ENCODE measurements at regions not wholly inside any gene's neighbourhood (a gene's known extent, or its start where the extent isn't known, plus 50 kb on each side); places are given as distances from the start of the nearest gene placed in this dataset.
"Not testable (repeated sequence)": the region's sequence is repeated elsewhere in the genome, so short reads cannot be mapped to it uniquely, and the experiment has no call there.

GRCh38 chr1:195766709-195767108, 841.5 kb downstream of the KCNT2 start:
- ATAC-seq, result no peak

GRCh38 chr1:195765099-195765498, 843.1 kb downstream of the KCNT2 start:
- ATAC-seq, result no peak
- DNase-seq (ENCODE audit: low spot score), result no peak

More at GRCh38 chr1:195766709-195767108, 841.5 kb downstream of the KCNT2 start:
- no peak for DNase-seq (ENCODE audit: low spot score)

- no peak for ATAC-seq
- no peak for DNase-seq (ENCODE audit: low spot score)
These were observed 844.3 kb downstream of the KCNT2 start for GRCh38 chr1:195763907-195764374.

- DNase-seq (ENCODE audit: low spot score) (no peak), ATAC-seq (no peak)
These were observed 844.9 kb downstream of the KCNT2 start for GRCh38 chr1:195763146-195763906.

- ATAC-seq (no peak), DNase-seq (ENCODE audit: low spot score) (no peak)
These were observed 847.1 kb downstream of the KCNT2 start for GRCh38 chr1:195761104-195761503.

GRCh38 chr1:195756109-195756508, 852.1 kb downstream of the KCNT2 start:
- DNase-seq (ENCODE audit: low spot score) (no peak), ATAC-seq (no peak)

- no peak for ATAC-seq
- no peak for DNase-seq (ENCODE audit: low spot score)
These were observed 853.4 kb downstream of the KCNT2 start for GRCh38 chr1:195754874-195755273.

- ATAC-seq, result no peak
- DNase-seq (ENCODE audit: low spot score), result no peak
These were observed 853.9 kb downstream of the KCNT2 start for GRCh38 chr1:195754303-195754702.

GRCh38 chr1:195748969-195749368, 859.3 kb downstream of the KCNT2 start:
- no peak for DNase-seq (ENCODE audit: low spot score)
- no peak for ATAC-seq

GRCh38 chr1:195745189-195746010, 862.8 kb downstream of the KCNT2 start:
- no peak for DNase-seq (ENCODE audit: low spot score)
- ATAC-seq, result no peak

GRCh38 chr1:195744256-195744655, 864.0 kb downstream of the KCNT2 start:
- ATAC-seq, result no peak
- DNase-seq (ENCODE audit: low spot score), result no peak

- ATAC-seq (no peak), DNase-seq (ENCODE audit: low spot score) (no peak)
These were observed 867.4 kb downstream of the KCNT2 start for GRCh38 chr1:195740862-195741261.

- ATAC-seq, result no peak
- no peak for DNase-seq (ENCODE audit: low spot score)
These were observed 869.1 kb downstream of the KCNT2 start for GRCh38 chr1:195738966-195739650.

GRCh38 chr1:195735140-195735539, 873.1 kb downstream of the KCNT2 start:
- no peak for DNase-seq (ENCODE audit: low spot score)
- ATAC-seq, result no peak

GRCh38 chr1:195733826-195734225, 874.4 kb downstream of the KCNT2 start:
- no peak for ATAC-seq

GRCh38 chr1:195733408-195733807, 874.8 kb downstream of the KCNT2 start:
- no peak for DNase-seq (ENCODE audit: low spot score)
- ATAC-seq, result no peak

More at GRCh38 chr1:195733826-195734225, 874.4 kb downstream of the KCNT2 start:
- no peak for DNase-seq (ENCODE audit: low spot score)

GRCh38 chr1:195731385-195731784, 876.9 kb downstream of the KCNT2 start:
- DNase-seq (ENCODE audit: low spot score) (no peak), ATAC-seq (no peak)

GRCh38 chr1:195723796-195724194, 884.4 kb downstream of the KCNT2 start:
- ATAC-seq, result no peak

GRCh38 chr1:195722852-195723795, 885.1 kb downstream of the KCNT2 start:
- not testable (repeated sequence) for DNase-seq (ENCODE audit: low spot score); ATAC-seq

More at GRCh38 chr1:195723796-195724194, 884.4 kb downstream of the KCNT2 start:
- DNase-seq (ENCODE audit: low spot score), result no peak

- ATAC-seq; DNase-seq (ENCODE audit: low spot score): not testable (repeated sequence)
These were observed 886.1 kb downstream of the KCNT2 start for GRCh38 chr1:195722146-195722545.

All from left lobe of liver (tissue), 2 donors.